NCI-H1694 (cell line): ENCODE measurements at regions not wholly inside any gene's neighbourhood (a gene's known extent, or its start where the extent isn't known, plus 50 kb on each side); places are given as distances from the start of the nearest gene placed in this dataset.
"Not testable (repeated sequence)": the region's sequence is repeated elsewhere in the genome, so short reads cannot be mapped to it uniquely, and the experiment has no call there.

ENCODE experiments used
- DNase-seq: peaks from one replicate; lab custom pipeline; 2025; lab: John Stamatoyannopoulos, UW

- DNase-seq: no peak
Measured at GRCh38 chr7:16266877-16267276, 154.5 kb downstream of the CRPPA start.

GRCh38 chr7:16266470-16266869 lies 154.9 kb downstream of the CRPPA start:
- DNase-seq: not testable (repeated sequence)

- DNase-seq: no peak
Measured at GRCh38 chr7:16265863-16266458, 155.4 kb downstream of the CRPPA start.

GRCh38 chr7:16264823-16265804 lies 156.2 kb downstream of the CRPPA start:
- DNase-seq: no peak

GRCh38 chr7:16264036-16264819 lies 157.1 kb downstream of the CRPPA start:
- no peak for DNase-seq

GRCh38 chr7:16263377-16263776 lies 158.0 kb downstream of the CRPPA start:
- DNase-seq: not testable (repeated sequence)

- DNase-seq: no peak
Measured at GRCh38 chr7:16261654-16262053, 159.7 kb downstream of the CRPPA start.

GRCh38 chr7:16261100-16261499 lies 160.2 kb downstream of the CRPPA start:
- DNase-seq: no peak

GRCh38 chr7:16260236-16260728 lies 161.1 kb downstream of the CRPPA start:
- no peak for DNase-seq

- not testable (repeated sequence) for DNase-seq
Measured at GRCh38 chr7:16256419-16256818, 164.9 kb downstream of the CRPPA start.

- DNase-seq: not testable (repeated sequence)
Measured at GRCh38 chr7:16255952-16256351, 165.4 kb downstream of the CRPPA start.

GRCh38 chr7:16250655-16251054 lies 170.7 kb downstream of the CRPPA start:
- not testable (repeated sequence) for DNase-seq

GRCh38 chr7:16249204-16249603 lies 172.1 kb downstream of the CRPPA start:
- not testable (repeated sequence) for DNase-seq

GRCh38 chr7:16248556-16248955 lies 172.8 kb downstream of the CRPPA start:
- not testable (repeated sequence) for DNase-seq

GRCh38 chr7:16244469-16244868 lies 176.9 kb downstream of the CRPPA start:
- no peak for DNase-seq

GRCh38 chr7:16242920-16243319 lies 178.4 kb downstream of the CRPPA start:
- no peak for DNase-seq

GRCh38 chr7:16241017-16241416 lies 180.3 kb downstream of the CRPPA start:
- no peak for DNase-seq

- DNase-seq: no peak
Measured at GRCh38 chr7:16236381-16236780, 185.0 kb downstream of the CRPPA start.

- no peak for DNase-seq
Measured at GRCh38 chr7:16235147-16236114, 185.9 kb downstream of the CRPPA start.

- no peak for DNase-seq
Measured at GRCh38 chr7:16234493-16235146, 186.7 kb downstream of the CRPPA start.
